ENCODE measurements at regions not wholly inside any gene's neighbourhood (a gene's known extent, or its start where the extent isn't known, plus 50 kb on each side); places are given as distances from the start of the nearest gene placed in this dataset.

DNA sequence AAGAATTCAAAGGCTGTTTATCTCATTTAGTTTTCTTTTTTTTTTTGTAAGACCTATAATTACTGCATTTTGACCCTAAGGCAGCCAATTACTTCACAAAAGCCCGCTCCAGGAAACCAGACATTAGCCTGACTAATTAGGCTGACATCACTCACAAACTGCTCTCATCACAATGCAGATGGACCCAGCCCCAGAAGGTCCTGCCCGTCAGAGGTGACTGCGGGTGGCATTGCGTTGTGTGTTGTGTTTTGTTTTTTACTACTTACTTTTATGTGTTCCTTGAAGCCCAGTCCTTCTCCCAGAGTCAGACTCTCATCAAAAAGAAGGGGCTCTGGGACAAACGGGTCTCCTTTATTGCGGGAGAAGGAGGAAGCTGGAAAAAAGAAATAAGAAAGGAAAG is 172.2 kb downstream of the HSD17B3 start:
- H3K27me3 ChIP-seq (ENCODE audit: insufficient read depth, low read depth, low read length), result peaks cover 86% of the 10 kb centered on the region
- no peaks in the 10 kb centered on the region for H3F3A ChIP-seq (ENCODE audit: insufficient read depth, low read length, poor library complexity, severe bottlenecking)
- no peak overlapping the region for H3K4me3 ChIP-seq (ENCODE audit: low read length)
- no peak overlapping the region for H3K9ac ChIP-seq (ENCODE audit: low read length)
- no peak overlapping the region for H3K27ac ChIP-seq (ENCODE audit: low read length)
- no peaks in the 10 kb centered on the region for H3K9me3 ChIP-seq (ENCODE audit: low read length)
- no peak for TF ChIP-seq SMC3 (conservative IDR thresholded peaks at IDR 0.05; ENCODE audit: poor library complexity)
- no peak for TF ChIP-seq MXI1 (conservative IDR thresholded peaks at IDR 0.05; ENCODE audit: poor library complexity, severe bottlenecking)
- H3K4me2 ChIP-seq (ENCODE audit: low read length), result no peak overlapping the region
- no peaks in the 10 kb centered on the region for H3K79me2 ChIP-seq (replicated peaks; ENCODE audit: insufficient read depth, low read length)
- no peaks in the 10 kb centered on the region for H3K36me3 ChIP-seq (ENCODE audit: insufficient read depth, low read length)
- no peaks in the 10 kb centered on the region for H3K9me2 ChIP-seq (ENCODE audit: insufficient read depth, low read length)
- H2AFZ ChIP-seq (ENCODE audit: low read depth, low read length), result no peak overlapping the region
- no peaks in the 10 kb centered on the region for H4K20me1 ChIP-seq (ENCODE audit: insufficient read depth)

DNA sequence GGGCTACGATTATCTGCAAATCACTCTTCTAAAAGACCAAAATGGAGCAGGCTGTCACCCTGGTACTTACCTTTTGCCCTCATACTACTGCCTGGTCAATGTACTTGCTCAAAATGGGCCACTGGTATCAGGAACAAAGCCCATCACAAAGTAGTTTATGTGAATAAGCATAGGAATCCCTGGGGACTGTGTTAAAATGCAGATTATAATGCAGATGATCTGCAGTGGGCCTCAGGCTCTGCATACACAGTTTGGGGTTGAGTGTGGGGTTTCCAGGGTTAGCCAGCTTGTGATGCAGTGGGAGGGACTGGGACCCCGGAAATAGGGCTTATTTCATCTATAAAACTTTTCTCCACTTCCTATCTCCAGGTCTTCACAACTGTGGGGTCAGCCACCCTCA is 173.1 kb downstream of the HSD17B3 start:
- Histone ChIP-seq H4K20me1 (ENCODE audit: insufficient read depth) (no peaks in the 10 kb centered on the region), H3K9ac (ENCODE audit: low read length) (no peak overlapping the region), H3K79me2 (replicated peaks; ENCODE audit: insufficient read depth, low read length) (no peaks in the 10 kb centered on the region), H3F3A (ENCODE audit: insufficient read depth, low read length, poor library complexity, severe bottlenecking) (no peaks in the 10 kb centered on the region), H2AFZ (ENCODE audit: low read depth, low read length) (no peak overlapping the region), H3K27ac (ENCODE audit: low read length) (no peak overlapping the region), H3K27me3 (ENCODE audit: insufficient read depth, low read depth, low read length) (peaks cover 94% of the 10 kb centered on the region), H3K9me2 (ENCODE audit: insufficient read depth, low read length) (no peaks in the 10 kb centered on the region), H3K4me3 (ENCODE audit: low read length) (no peak overlapping the region), H3K9me3 (ENCODE audit: low read length) (no peaks in the 10 kb centered on the region), H3K4me2 (ENCODE audit: low read length) (no peak overlapping the region), H3K36me3 (ENCODE audit: insufficient read depth, low read length) (no peaks in the 10 kb centered on the region)
- TF ChIP-seq POLR2AphosphoS5 (IDR thresholded peaks at IDR 0.05), result no peak
- TF ChIP-seq, protein P1, sequence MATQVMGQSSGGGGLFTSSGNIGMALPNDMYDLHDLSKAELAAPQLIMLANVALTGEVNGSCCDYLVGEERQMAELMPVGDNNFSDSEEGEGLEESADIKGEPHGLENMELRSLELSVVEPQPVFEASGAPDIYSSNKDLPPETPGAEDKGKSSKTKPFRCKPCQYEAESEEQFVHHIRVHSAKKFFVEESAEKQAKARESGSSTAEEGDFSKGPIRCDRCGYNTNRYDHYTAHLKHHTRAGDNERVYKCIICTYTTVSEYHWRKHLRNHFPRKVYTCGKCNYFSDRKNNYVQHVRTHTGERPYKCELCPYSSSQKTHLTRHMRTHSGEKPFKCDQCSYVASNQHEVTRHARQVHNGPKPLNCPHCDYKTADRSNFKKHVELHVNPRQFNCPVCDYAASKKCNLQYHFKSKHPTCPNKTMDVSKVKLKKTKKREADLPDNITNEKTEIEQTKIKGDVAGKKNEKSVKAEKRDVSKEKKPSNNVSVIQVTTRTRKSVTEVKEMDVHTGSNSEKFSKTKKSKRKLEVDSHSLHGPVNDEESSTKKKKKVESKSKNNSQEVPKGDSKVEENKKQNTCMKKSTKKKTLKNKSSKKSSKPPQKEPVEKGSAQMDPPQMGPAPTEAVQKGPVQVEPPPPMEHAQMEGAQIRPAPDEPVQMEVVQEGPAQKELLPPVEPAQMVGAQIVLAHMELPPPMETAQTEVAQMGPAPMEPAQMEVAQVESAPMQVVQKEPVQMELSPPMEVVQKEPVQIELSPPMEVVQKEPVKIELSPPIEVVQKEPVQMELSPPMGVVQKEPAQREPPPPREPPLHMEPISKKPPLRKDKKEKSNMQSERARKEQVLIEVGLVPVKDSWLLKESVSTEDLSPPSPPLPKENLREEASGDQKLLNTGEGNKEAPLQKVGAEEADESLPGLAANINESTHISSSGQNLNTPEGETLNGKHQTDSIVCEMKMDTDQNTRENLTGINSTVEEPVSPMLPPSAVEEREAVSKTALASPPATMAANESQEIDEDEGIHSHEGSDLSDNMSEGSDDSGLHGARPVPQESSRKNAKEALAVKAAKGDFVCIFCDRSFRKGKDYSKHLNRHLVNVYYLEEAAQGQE (IDR thresholded peaks at IDR 0.05; ENCODE audit: borderline replicate concordance), result no peak
- TF ChIP-seq TAF1 (IDR thresholded peaks at IDR 0.05; ENCODE audit: low read depth), result no peak
- no peak for TF ChIP-seq MXI1 (conservative IDR thresholded peaks at IDR 0.05; ENCODE audit: poor library complexity, severe bottlenecking)
- TF ChIP-seq EP300 (conservative IDR thresholded peaks at IDR 0.05; ENCODE audit: poor library complexity, severe bottlenecking), result no peak
- TF ChIP-seq EZH2 (IDR thresholded peaks at IDR 0.05; ENCODE audit: borderline replicate concordance, insufficient read depth, low read length, poor library complexity, severe bottlenecking), result no peak
- TF ChIP-seq, protein P2, sequence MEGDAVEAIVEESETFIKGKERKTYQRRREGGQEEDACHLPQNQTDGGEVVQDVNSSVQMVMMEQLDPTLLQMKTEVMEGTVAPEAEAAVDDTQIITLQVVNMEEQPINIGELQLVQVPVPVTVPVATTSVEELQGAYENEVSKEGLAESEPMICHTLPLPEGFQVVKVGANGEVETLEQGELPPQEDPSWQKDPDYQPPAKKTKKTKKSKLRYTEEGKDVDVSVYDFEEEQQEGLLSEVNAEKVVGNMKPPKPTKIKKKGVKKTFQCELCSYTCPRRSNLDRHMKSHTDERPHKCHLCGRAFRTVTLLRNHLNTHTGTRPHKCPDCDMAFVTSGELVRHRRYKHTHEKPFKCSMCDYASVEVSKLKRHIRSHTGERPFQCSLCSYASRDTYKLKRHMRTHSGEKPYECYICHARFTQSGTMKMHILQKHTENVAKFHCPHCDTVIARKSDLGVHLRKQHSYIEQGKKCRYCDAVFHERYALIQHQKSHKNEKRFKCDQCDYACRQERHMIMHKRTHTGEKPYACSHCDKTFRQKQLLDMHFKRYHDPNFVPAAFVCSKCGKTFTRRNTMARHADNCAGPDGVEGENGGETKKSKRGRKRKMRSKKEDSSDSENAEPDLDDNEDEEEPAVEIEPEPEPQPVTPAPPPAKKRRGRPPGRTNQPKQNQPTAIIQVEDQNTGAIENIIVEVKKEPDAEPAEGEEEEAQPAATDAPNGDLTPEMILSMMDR (IDR thresholded peaks at IDR 0.05; ENCODE audit: poor library complexity, severe bottlenecking), result no peak
- TF ChIP-seq RAD21 (conservative IDR thresholded peaks at IDR 0.05), result no peak
- no peak for TF ChIP-seq SMC3 (conservative IDR thresholded peaks at IDR 0.05; ENCODE audit: poor library complexity)

All from neural cell (in vitro differentiated cells).